Ascending aorta (tissue), 2 donors: ENCODE measurements at regions not wholly inside any gene's neighbourhood (a gene's known extent, or its start where the extent isn't known, plus 50 kb on each side); places are given as distances from the start of the nearest gene placed in this dataset.

ENCODE experiments used
- DNase-seq, 2 donors: peaks; one replicate each; pipeline ENCODE4 v3.0.0-alpha.2; 2019; ENCODE audit warnings: low spot score in 2 of 2
- H3K27ac ChIP-seq, 2 donors: fragments of 200-600 bp; sonication (generic); one replicate each; pipeline ENCODE4 v1.5.1; 2016 to 2017; ENCODE audit warnings: mild to moderate bottlenecking in 1 of 2
- H3K27me3 ChIP-seq: fragments of 200-600 bp; sonication (generic); one replicate; pipeline ENCODE4 v1.5.1; 2017
- H3K36me3 ChIP-seq, 2 donors: fragments of 200-600 bp; sonication (generic); one replicate each; pipeline ENCODE4 v1.5.1; 2016
- H3K4me1 ChIP-seq, 2 donors: fragments of 200-600 bp; sonication (generic); one replicate each; pipeline ENCODE4 v1.5.1; 2016 to 2017; ENCODE audit warnings: mild to moderate bottlenecking in 1 of 2
- H3K4me3 ChIP-seq, 2 donors: fragments of 200-600 bp; sonication (generic); one replicate each; pipeline ENCODE4 v1.5.1; 2016 to 2017; ENCODE audit warnings: mild to moderate bottlenecking in 1 of 2
- H3K9me3 ChIP-seq, 2 donors: fragments of 200-600 bp; sonication (generic); one replicate each; pipeline ENCODE4 v1.5.1; 2016
- CTCF ChIP-seq, 3 experiments: fragments of 200-600 bp in 2 of 3; fragments of 450-650 bp in 1 of 3; sonication (generic) in 2 of 3; IDR thresholded peaks; one replicate each; pipeline ENCODE4 v1.5.1; 2016 to 2019; ENCODE audit warnings: antibody characterized with exemption in 3 of 3, mild to moderate bottlenecking in 1 of 3, moderate library complexity in 1 of 3
- intact Hi-C: fragments of 100-400 bp; cut with DNase I; formaldehyde crosslinking; loops from one replicate; pipeline ENCODE4 v1.15.1; 2023

- no peak for TF ChIP-seq CTCF (IDR thresholded peaks at IDR 0.05)
- Histone ChIP-seq H3K4me3 (no peak overlapping the region), H3K27me3 (no peaks in the 10 kb centered on the region), H3K9me3 (no peaks in the 10 kb centered on the region), H3K4me1 (no peaks in the 10 kb centered on the region), H3K36me3 (no peaks in the 10 kb centered on the region), H3K27ac (no peak overlapping the region)
- DNase-seq: no peak
- intact Hi-C loops: no loop called here
Observed at GRCh38 chr9:8070779-8071444, 271.3 kb upstream of the DMAC1 start.

GRCh38 chr9:8062459-8062858 lies 262.9 kb upstream of the DMAC1 start:
- intact Hi-C loops: no loop called here
- H3K9me3 ChIP-seq: peaks cover 0 to 5% of the 10 kb centered on the region in 2 donors
- no peak for TF ChIP-seq CTCF (IDR thresholded peaks at IDR 0.05)
- H3K27ac ChIP-seq: no peak overlapping the region
- H3K27me3 ChIP-seq: no peaks in the 10 kb centered on the region
- no peak for DNase-seq
- no peaks in the 10 kb centered on the region for H3K4me1 ChIP-seq
- H3K36me3 ChIP-seq: no peaks in the 10 kb centered on the region
- no peak overlapping the region for H3K4me3 ChIP-seq

- Histone ChIP-seq H3K27me3 (no peaks in the 10 kb centered on the region), H3K27ac (no peak overlapping the region), H3K36me3 (no peaks in the 10 kb centered on the region), H3K9me3 (peaks cover 6% of the 10 kb centered on the region in 2 donors), H3K4me1 (no peaks in the 10 kb centered on the region), H3K4me3 (no peak overlapping the region)
- DNase-seq: no peak
- no peak for TF ChIP-seq CTCF (IDR thresholded peaks at IDR 0.05)
- intact Hi-C loops: no loop called here
Observed at GRCh38 chr9:8053501-8053900, 253.9 kb upstream of the DMAC1 start.

GRCh38 chr9:8052991-8053390 lies 253.4 kb upstream of the DMAC1 start:
- intact Hi-C loops: no loop called here
- H3K27ac ChIP-seq: no peak overlapping the region
- peaks cover 6% of the 10 kb centered on the region in 2 donors for H3K9me3 ChIP-seq
- no peaks in the 10 kb centered on the region for H3K27me3 ChIP-seq
- no peak for TF ChIP-seq CTCF (IDR thresholded peaks at IDR 0.05)
- H3K4me1 ChIP-seq: no peaks in the 10 kb centered on the region
- no peaks in the 10 kb centered on the region for H3K36me3 ChIP-seq
- DNase-seq: no peak
- no peak overlapping the region for H3K4me3 ChIP-seq

GRCh38 chr9:8037745-8038144 lies 238.2 kb upstream of the DMAC1 start:
- no peaks in the 10 kb centered on the region for H3K36me3 ChIP-seq
- H3K9me3 ChIP-seq: peaks cover 0 to 4% of the 10 kb centered on the region in 2 donors
- intact Hi-C loops: no loop called here
- no peaks in the 10 kb centered on the region for H3K4me1 ChIP-seq
- H3K27ac ChIP-seq: no peak overlapping the region
- H3K4me3 ChIP-seq: no peak overlapping the region
- no peak for DNase-seq
- H3K27me3 ChIP-seq: no peaks in the 10 kb centered on the region
- no peak for TF ChIP-seq CTCF (IDR thresholded peaks at IDR 0.05)
